LNCaP clone FGC (cell line): ENCODE measurements at regions not wholly inside any gene's neighbourhood (a gene's known extent, or its start where the extent isn't known, plus 50 kb on each side); places are given as distances from the start of the nearest gene placed in this dataset.

ENCODE experiments used
- DNase-seq: peaks from one replicate; pipeline ENCODE4 v3.0.0-alpha.2; 2011; ENCODE audit warnings: low read depth
- H3K4me3 ChIP-seq: 2 replicates; pipeline ENCODE4 v1.5.1; 2011; ENCODE audit warnings: mild to moderate bottlenecking, low read depth, low read length, control low read depth
- TF ChIP-seq, protein P1 (sequence below): IDR thresholded peaks from 2 replicates; pipeline ENCODE4 v1.5.1; 2012; ENCODE audit warnings: mild to moderate bottlenecking; ENCODE audit not compliant: control insufficient read depth, insufficient read depth; ENCODE audit errors: extremely low read depth

DNA sequence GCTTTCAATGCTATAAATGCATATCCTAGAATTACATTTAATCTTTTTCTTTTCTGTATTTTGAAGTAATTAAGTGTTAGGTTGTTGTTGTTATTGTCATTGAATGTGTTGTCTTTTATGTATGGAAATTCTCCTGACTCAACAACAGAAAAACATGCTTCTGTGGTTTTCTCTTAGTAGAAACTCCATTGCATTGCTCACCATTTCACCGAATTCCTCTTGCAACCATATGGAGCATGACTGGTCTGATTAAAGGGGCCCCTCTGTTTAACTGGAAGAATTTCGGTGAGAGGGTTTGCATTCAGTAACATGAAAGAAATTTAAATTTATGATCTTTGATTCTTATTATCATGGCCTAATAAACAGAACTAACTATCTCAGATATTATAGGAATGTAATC, 454.3 kb upstream of the JARID2 start:
- H3K4me3 ChIP-seq, result no peak overlapping the region
- DNase-seq, result no peak
- TF ChIP-seq, protein P1, sequence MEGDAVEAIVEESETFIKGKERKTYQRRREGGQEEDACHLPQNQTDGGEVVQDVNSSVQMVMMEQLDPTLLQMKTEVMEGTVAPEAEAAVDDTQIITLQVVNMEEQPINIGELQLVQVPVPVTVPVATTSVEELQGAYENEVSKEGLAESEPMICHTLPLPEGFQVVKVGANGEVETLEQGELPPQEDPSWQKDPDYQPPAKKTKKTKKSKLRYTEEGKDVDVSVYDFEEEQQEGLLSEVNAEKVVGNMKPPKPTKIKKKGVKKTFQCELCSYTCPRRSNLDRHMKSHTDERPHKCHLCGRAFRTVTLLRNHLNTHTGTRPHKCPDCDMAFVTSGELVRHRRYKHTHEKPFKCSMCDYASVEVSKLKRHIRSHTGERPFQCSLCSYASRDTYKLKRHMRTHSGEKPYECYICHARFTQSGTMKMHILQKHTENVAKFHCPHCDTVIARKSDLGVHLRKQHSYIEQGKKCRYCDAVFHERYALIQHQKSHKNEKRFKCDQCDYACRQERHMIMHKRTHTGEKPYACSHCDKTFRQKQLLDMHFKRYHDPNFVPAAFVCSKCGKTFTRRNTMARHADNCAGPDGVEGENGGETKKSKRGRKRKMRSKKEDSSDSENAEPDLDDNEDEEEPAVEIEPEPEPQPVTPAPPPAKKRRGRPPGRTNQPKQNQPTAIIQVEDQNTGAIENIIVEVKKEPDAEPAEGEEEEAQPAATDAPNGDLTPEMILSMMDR, result no peak

DNA sequence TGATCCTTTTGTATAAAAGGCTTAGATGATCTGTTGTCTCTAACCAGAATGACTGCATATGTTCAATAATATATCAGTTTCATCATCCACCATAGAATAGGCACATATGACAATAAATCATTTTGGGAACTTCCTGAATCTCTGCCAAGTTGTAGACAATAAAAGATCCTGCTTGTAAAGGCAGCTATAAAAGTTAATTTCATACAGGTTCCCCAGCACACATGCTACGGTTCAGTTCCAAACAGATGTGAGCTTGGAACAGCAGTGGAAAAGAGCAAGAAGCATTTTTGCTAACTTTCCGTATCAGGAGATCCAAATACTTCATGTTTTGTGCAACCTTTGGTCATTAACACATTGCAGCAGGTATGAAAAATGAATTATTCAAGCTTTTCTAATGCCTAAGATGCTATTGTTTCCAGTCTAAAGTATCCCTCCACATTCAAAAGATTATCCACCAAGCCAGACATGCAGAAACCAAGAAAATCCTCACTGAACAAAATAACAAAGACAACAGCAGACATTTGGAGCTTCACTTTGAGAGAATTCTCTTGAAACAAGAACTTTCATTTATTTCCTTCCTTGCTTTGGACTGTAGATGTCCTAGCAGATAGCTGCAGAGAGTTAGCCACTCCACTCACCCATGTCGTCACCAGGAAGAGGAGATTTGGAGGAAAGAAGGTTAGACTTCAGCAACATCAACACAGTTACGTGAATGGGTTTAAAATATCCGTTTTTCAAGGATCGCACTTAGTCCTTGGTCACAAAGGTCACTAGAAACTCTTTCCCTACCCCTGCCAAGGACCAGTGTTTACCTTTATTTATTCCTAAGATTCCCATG, 453.5 kb upstream of the JARID2 start:
- H3K4me3 ChIP-seq, result peak overlapping the region; percentile 12
- DNase-seq, result peak; percentile 95
- TF ChIP-seq, protein P1, result no peak

DNA sequence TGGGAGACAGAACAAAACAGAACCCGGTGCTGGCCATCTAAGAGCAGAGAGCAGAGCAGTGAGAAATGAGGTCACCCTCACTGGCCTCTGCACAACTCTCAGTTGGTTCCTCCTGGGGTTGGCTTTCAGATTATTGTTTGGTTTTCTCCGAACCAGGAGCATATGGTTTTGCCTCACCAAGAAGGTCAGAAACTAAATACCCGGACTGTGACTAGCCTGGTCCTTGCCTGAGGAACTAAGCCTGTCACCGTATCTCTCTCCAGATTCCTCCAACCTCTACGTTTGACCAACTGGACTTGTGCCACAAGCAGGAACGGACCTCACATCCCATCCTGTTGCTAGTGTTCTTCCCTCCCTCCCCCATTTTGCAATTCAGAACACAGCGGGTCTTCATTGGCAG, 450.4 kb upstream of the JARID2 start:
- TF ChIP-seq, protein P1, result no peak
- no peak for DNase-seq
- no peak overlapping the region for H3K4me3 ChIP-seq

DNA sequence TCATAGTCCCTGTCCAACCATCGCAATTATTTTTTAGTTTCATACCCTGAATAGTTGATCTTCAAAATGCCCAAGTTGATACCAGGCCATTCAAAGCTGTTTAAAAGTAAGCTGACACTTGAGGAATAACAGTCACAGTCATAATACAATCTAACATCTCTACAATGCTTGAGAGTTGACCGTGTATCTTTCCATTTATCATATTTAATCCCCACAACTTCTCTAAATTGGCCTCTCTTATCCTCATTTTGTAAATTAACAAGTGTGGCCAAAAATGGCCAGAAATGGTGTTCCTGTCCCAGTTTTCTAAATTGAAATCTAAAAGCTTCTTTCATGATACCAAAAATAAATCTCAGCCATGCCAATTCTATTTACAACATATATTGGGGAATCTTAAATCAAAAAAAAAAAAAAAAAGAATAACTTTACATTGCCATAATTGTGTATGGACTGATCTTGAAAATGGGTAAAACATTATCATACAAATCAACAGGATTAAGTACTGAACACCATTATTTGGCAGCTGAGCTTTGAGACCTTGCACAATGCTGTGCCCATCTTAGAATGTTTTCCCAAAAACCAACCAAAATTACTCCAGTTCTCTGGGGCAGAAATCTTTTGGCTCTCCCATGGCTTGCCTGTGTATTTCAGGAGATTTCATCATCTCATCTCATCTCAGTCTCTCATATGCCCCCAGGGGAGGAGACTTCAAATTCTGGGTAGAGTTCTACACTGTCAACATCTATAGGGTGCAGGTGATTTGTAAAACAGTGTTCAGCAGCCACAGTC, 448.7 kb upstream of the JARID2 start:
- DNase-seq, result no peak
- H3K4me3 ChIP-seq, result no peak overlapping the region
- TF ChIP-seq, protein P1, result no peak

DNA sequence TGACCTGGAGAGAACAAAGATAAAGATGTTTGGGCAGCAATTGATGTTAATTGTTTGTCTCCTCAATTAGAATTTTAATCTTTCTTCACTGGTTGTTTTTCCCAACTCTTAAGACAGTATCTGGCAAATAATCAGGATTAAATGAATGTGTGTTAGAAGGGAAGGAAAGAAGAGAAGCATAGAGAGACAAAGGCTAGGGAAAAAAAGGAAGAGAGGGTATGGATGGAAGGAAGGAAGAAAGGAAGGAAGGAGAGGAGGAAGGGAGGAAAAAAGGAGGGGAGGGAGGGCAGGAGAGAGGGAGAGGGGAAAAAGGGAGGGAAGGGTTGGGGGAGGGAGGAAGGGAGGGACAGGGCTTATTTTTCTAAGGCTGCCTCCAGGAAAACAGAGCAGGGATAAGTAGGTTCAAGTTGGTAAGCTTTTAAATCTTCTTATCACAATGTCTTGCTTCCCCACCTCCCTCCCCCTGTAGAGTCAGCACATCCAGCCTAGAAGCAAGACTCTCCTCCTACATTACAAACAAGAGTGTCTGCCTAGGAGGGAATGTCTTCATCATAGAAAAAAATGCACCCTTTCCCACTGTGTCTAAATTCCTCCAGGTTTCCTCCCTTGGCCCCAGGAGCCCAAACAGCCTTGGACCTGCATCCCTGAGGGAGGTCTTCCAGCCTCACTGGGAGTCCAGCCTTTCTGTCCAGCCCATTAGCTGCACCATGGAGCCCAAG, 447.8 kb upstream of the JARID2 start:
- no peak for DNase-seq
- TF ChIP-seq, protein P1, result no peak
- no peak overlapping the region for H3K4me3 ChIP-seq

DNA sequence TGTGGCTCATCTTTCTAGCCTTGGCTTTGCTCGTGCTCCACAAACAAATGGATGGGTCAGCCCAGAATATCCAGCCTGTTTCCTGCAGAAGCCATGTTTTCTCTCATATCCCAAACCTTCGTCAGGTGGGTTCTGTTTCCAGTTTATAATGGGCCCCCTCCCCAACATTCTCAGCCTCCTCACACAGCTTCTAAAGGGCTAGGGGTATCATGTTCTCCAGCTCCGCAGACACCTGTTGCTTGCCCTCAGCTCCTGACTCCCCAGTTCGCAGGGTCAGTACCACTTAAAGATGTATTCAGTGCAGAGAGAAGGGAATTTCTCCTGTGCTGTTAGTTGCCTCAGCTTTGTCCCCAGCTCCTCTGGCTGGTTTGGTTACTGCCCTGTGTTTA, 447.3 kb upstream of the JARID2 start:
- H3K4me3 ChIP-seq, result no peak overlapping the region
- TF ChIP-seq, protein P1, result no peak
- DNase-seq, result no peak
